Keratinocyte (primary cell): ENCODE measurements at regions not wholly inside any gene's neighbourhood (a gene's known extent, or its start where the extent isn't known, plus 50 kb on each side); places are given as distances from the start of the nearest gene placed in this dataset.
A peak's percentile ranks its signal among the peaks of the same experiment; 100 is the strongest.

Experiments
- DNase-seq: peaks from one replicate; pipeline ENCODE4 v3.0.0-alpha.2; 2011; ENCODE audit warnings: low read depth, missing footprints, low spot score
- FAIRE-seq: peaks from 2 replicates; lab custom pipeline; 2011; peaks lifted over from hg19 to GRCh38; lab: Jason Lieb, UNC
- H2AFZ ChIP-seq: 2 replicates; pipeline ENCODE4 v1.6.0; 2012; ENCODE audit warnings: low read length, control low read depth, inconsistent platforms; ENCODE audit not compliant: control insufficient read depth
- H3K27ac ChIP-seq: 2 replicates; pipeline ENCODE4 v1.5.1; 2011; ENCODE audit warnings: low read length; ENCODE audit not compliant: control insufficient read depth, insufficient read depth
- H3K27me3 ChIP-seq: 3 replicates; pipeline ENCODE4 v1.6.0; 2011; ENCODE audit warnings: low read length; ENCODE audit not compliant: control insufficient read depth, insufficient read depth; ENCODE audit errors: extremely low read depth
- H3K36me3 ChIP-seq, 2 experiments: 2 replicates in 1 of 2; 3 replicates in 1 of 2; pipeline ENCODE4 v1.5.1; 2011; ENCODE audit warnings: low read length in 2 of 2, mild to moderate bottlenecking in 1 of 2; ENCODE audit not compliant: control insufficient read depth in 2 of 2, insufficient read depth in 2 of 2; ENCODE audit errors: extremely low read depth in 1 of 2
- H3K4me1 ChIP-seq: 3 replicates; pipeline ENCODE4 v1.5.1; 2011; ENCODE audit warnings: low read length; ENCODE audit not compliant: control insufficient read depth, insufficient read depth; ENCODE audit errors: extremely low read depth
- H3K4me2 ChIP-seq: 3 replicates; pipeline ENCODE4 v1.6.0; 2011; ENCODE audit warnings: low read depth, low read length; ENCODE audit not compliant: control insufficient read depth, insufficient read depth; ENCODE audit errors: extremely low read depth
- H3K4me3 ChIP-seq, 3 experiments: fragments of 200-600 bp in 1 of 3; sonication (generic) in 1 of 3; 2 replicates in 2 of 3; 3 replicates in 1 of 3; pipeline ENCODE4 v1.5.1; 2011 to 2016; ENCODE audit warnings: low read length in 3 of 3, mild to moderate bottlenecking in 3 of 3, control low read depth in 2 of 3, inconsistent platforms in 1 of 3, low read depth in 1 of 3, mixed read lengths in 1 of 3, mixed run types in 1 of 3, moderate library complexity in 1 of 3; ENCODE audit not compliant: control insufficient read depth in 2 of 3, insufficient read depth in 2 of 3; ENCODE audit errors: extremely low read depth in 1 of 3
- H3K79me2 ChIP-seq: 2 replicates; pipeline ENCODE4 v1.6.0; 2012; ENCODE audit warnings: low read length; ENCODE audit not compliant: control insufficient read depth, insufficient read depth
- H3K9ac ChIP-seq: 3 replicates; pipeline ENCODE4 v1.6.0; 2011; ENCODE audit warnings: low read length; ENCODE audit not compliant: control insufficient read depth, insufficient read depth; ENCODE audit errors: extremely low read depth
- H3K9me1 ChIP-seq: 3 replicates; pipeline ENCODE4 v1.6.0; 2011; ENCODE audit warnings: low read length; ENCODE audit not compliant: control insufficient read depth, insufficient read depth; ENCODE audit errors: extremely low read depth
- H3K9me3 ChIP-seq: 2 replicates; pipeline ENCODE4 v1.5.1; 2012; ENCODE audit warnings: low read depth, low read length; ENCODE audit not compliant: control insufficient read depth
- H4K20me1 ChIP-seq: 3 replicates; pipeline ENCODE4 v1.6.0; 2011; ENCODE audit warnings: low read length; ENCODE audit not compliant: control insufficient read depth, insufficient read depth; ENCODE audit errors: extremely low read depth
- EZH2 ChIP-seq: IDR thresholded peaks from one replicate; pipeline ENCODE4 v1.6.1; 2012; ENCODE audit warnings: inconsistent platforms, mild to moderate bottlenecking, low read length, moderate library complexity
- dilution Hi-C: fragments of 300-500 bp; cut with MboI; formaldehyde crosslinking; loops from one replicate; pipeline ENCODE4 v1.7.0; 2020; ENCODE audit warnings: low sequenced_read_pairs; ENCODE audit not compliant: extremely low pct_ligation_motif_present
- TF ChIP-seq, protein P1 (sequence below), 3 experiments: IDR thresholded peaks in 1 of 3; conservative IDR thresholded peaks in 1 of 3; optimal IDR thresholded peaks in 1 of 3; 2 replicates in 2 of 3; 3 replicates in 1 of 3; pipeline versions ENCODE3 to v1.5.1; 2011; ENCODE audit warnings: low read length in 3 of 3, mild to moderate bottlenecking in 3 of 3, moderate library complexity in 2 of 3, control low read depth in 1 of 3, inconsistent platforms in 1 of 3; ENCODE audit not compliant: insufficient read depth in 2 of 3; ENCODE audit errors: extremely low read depth in 1 of 3

DNA sequence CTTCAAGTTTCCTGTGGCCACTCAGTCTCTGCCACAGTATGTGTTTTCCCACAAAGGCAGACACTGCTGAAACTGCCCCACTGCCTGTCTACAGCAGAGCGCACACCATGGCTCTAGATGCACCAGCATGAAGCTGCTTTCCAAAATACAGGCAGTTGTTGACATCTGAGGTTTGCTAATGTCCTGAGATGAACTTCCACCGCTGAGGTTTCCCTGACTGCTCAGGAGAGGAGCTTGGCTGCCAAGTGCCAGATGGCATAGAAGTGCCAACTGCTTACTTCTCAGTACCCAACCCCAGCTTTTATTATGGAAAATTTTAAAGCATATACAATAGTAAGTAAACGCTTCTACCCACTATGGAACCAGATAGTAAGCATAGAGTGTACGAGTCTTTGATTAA, 61.0 kb upstream of the EXOC1L start:
- dilution Hi-C loops = no loop called here
- H3K4me3 ChIP-seq = no peak overlapping the region
- peaks cover 13% of the 10 kb centered on the region for H3K4me1 ChIP-seq
- no peaks in the 10 kb centered on the region for H3K27me3 ChIP-seq
- no peak for TF ChIP-seq EZH2
- TF ChIP-seq, protein P1, sequence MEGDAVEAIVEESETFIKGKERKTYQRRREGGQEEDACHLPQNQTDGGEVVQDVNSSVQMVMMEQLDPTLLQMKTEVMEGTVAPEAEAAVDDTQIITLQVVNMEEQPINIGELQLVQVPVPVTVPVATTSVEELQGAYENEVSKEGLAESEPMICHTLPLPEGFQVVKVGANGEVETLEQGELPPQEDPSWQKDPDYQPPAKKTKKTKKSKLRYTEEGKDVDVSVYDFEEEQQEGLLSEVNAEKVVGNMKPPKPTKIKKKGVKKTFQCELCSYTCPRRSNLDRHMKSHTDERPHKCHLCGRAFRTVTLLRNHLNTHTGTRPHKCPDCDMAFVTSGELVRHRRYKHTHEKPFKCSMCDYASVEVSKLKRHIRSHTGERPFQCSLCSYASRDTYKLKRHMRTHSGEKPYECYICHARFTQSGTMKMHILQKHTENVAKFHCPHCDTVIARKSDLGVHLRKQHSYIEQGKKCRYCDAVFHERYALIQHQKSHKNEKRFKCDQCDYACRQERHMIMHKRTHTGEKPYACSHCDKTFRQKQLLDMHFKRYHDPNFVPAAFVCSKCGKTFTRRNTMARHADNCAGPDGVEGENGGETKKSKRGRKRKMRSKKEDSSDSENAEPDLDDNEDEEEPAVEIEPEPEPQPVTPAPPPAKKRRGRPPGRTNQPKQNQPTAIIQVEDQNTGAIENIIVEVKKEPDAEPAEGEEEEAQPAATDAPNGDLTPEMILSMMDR (optimal IDR thresholded peaks at IDR 0.05 in 1 of 3, IDR thresholded peaks at IDR 0.05 in 1 of 3, conservative IDR thresholded peaks at IDR 0.05 in 1 of 3; ENCODE audit: extremely low read depth in 1 of 3, insufficient read depth in 2 of 3, low read length in 3 of 3) = no peak
- H3K9me3 ChIP-seq = no peaks in the 10 kb centered on the region
- DNase-seq (no peak), FAIRE-seq (no peak)
- H4K20me1 ChIP-seq = no peaks in the 10 kb centered on the region
- H3K27ac ChIP-seq = no peak overlapping the region
- no peaks in the 10 kb centered on the region for H3K9me1 ChIP-seq
- H3K36me3 ChIP-seq = no peaks in the 10 kb centered on the region
- H3K4me2 ChIP-seq = no peak overlapping the region
- no peak overlapping the region for H3K9ac ChIP-seq
- no peaks in the 10 kb centered on the region for H3K79me2 ChIP-seq
- H2AFZ ChIP-seq = peak overlapping the region; percentile 51

DNA sequence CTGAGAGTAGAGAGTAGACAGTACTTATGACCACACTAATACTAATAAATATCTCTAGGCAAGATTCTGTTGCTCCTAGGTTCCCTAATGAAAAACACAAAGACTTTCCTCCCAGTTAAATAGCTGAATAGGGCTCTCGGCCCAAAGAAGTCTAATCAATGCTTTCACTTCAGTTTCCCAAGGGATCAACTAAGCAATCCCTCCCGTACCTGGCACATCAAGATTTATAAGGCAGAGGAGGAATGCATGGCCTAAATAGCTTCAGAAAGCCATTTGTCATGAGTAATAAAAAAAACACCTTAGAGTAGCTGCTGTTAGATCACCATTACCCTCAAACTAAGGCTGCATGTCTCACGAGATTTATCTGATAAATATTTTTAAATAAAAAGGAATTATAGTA, 56.8 kb upstream of the EXOC1L start:
- no peaks in the 10 kb centered on the region for H3K4me1 ChIP-seq
- no peak overlapping the region for H3K4me3 ChIP-seq
- TF ChIP-seq, protein P1 (optimal IDR thresholded peaks at IDR 0.05 in 1 of 3, IDR thresholded peaks at IDR 0.05 in 1 of 3, conservative IDR thresholded peaks at IDR 0.05 in 1 of 3; ENCODE audit: extremely low read depth in 1 of 3, insufficient read depth in 2 of 3, low read length in 3 of 3) = no peak
- no peak for TF ChIP-seq EZH2
- no peaks in the 10 kb centered on the region for H3K9me1 ChIP-seq
- H3K9me3 ChIP-seq = no peaks in the 10 kb centered on the region
- no peak overlapping the region for H3K4me2 ChIP-seq
- no peak for FAIRE-seq
- dilution Hi-C loops = no loop called here
- no peaks in the 10 kb centered on the region for H3K27me3 ChIP-seq
- H3K9ac ChIP-seq = no peak overlapping the region
- H3K36me3 ChIP-seq = no peaks in the 10 kb centered on the region
- DNase-seq = no peak
- H3K27ac ChIP-seq = no peak overlapping the region
- no peaks in the 10 kb centered on the region for H4K20me1 ChIP-seq
- no peak overlapping the region for H2AFZ ChIP-seq
- no peaks in the 10 kb centered on the region for H3K79me2 ChIP-seq
